ENCODE measurements at regions not wholly inside any gene's neighbourhood (a gene's known extent, or its start where the extent isn't known, plus 50 kb on each side); places are given as distances from the start of the nearest gene placed in this dataset.

- no peaks in the 10 kb centered on the region for H3K9me3 ChIP-seq
- intact Hi-C loops (cut with DNase I) = no loop called here
- H3K36me3 ChIP-seq = no peaks in the 10 kb centered on the region
- TF ChIP-seq POLR2A (IDR thresholded peaks at IDR 0.05) (no peak), CTCF (IDR thresholded peaks at IDR 0.05) (no peak), POLR2AphosphoS5 (IDR thresholded peaks at IDR 0.05; ENCODE audit: insufficient read depth in 1 of 2, low read depth in 1 of 2) (no peak)
- no peak overlapping the region for H3K4me3 ChIP-seq
- H3K27ac ChIP-seq = no peak overlapping the region
- no peak for DNase-seq (ENCODE audit: extremely low spot score in 2 of 2)
- H3K27me3 ChIP-seq = no peaks in the 10 kb centered on the region
- H3K4me1 ChIP-seq = no peaks in the 10 kb centered on the region
Measured at GRCh38 chr10:58898854-58899573, 277.4 kb upstream of the PHYHIPL start.

DNA sequence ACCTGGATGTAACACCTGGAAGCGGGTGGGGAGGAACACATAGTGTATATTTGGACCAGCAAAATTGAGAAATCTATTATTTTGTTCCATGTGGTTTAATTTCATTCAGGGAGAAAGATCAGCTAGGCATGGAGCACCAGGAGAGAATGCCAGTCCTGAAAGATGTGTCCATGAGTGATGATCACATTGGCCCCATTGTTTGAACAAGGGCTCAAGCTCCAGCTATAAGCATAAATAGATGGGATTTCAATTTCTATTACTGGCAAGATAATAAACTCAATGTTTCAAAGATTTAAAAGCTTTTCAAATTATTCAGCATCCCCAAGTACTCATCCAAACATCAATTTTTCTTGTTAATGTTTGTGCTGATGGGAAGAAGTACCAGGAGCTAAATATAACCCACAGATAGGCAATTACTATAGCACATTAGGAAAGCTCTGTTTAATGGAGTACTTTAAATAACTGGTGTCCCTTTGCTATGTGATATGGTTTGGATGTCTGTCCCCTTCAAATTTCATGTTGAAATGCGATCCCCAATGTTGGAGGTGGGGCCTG lies 275.3 kb upstream of the PHYHIPL start:
- DNase-seq (ENCODE audit: extremely low spot score in 2 of 2) = no peak
- H3K9me3 ChIP-seq = no peaks in the 10 kb centered on the region
- no peak for TF ChIP-seq POLR2AphosphoS5 (IDR thresholded peaks at IDR 0.05; ENCODE audit: insufficient read depth in 1 of 2, low read depth in 1 of 2)
- no peak for TF ChIP-seq CTCF (IDR thresholded peaks at IDR 0.05)
- TF ChIP-seq POLR2A (IDR thresholded peaks at IDR 0.05) = no peak
- intact Hi-C loops (cut with DNase I) = no loop called here
- no peaks in the 10 kb centered on the region for H3K4me1 ChIP-seq
- H3K27ac ChIP-seq = no peak overlapping the region
- H3K27me3 ChIP-seq = no peaks in the 10 kb centered on the region
- no peak overlapping the region for H3K4me3 ChIP-seq
- no peaks in the 10 kb centered on the region for H3K36me3 ChIP-seq

DNA sequence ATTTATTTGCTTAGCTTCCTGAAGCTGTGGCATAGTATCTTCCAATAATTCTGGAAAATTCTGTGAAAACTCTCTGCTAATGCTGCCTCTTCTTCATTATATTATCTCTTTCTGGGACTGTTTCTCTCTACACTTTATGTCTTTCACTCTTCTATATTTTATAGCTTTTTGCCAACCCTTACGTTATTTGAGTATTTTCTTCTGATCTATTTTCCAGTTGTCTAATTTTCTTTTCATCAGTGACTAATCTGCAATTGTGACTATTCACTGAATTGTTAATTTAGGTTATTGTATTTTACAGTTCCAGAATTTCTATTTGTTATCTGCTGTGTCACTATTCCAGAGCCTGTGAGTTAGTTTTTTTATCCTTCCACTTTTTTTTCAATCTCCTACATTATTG lies 273.4 kb upstream of the PHYHIPL start:
- H3K4me3 ChIP-seq = no peak overlapping the region
- no peaks in the 10 kb centered on the region for H3K4me1 ChIP-seq
- no peak overlapping the region for H3K27ac ChIP-seq
- no peaks in the 10 kb centered on the region for H3K9me3 ChIP-seq
- no peaks in the 10 kb centered on the region for H3K27me3 ChIP-seq
- no peaks in the 10 kb centered on the region for H3K36me3 ChIP-seq
- intact Hi-C loops (cut with DNase I) = no loop called here
- TF ChIP-seq POLR2AphosphoS5 (IDR thresholded peaks at IDR 0.05; ENCODE audit: insufficient read depth in 1 of 2, low read depth in 1 of 2) (no peak), POLR2A (IDR thresholded peaks at IDR 0.05) (no peak), CTCF (IDR thresholded peaks at IDR 0.05) (no peak)
- DNase-seq (ENCODE audit: extremely low spot score in 2 of 2) = no peak

- H3K36me3 ChIP-seq = no peaks in the 10 kb centered on the region
- no peak for TF ChIP-seq POLR2AphosphoS5 (IDR thresholded peaks at IDR 0.05; ENCODE audit: insufficient read depth in 1 of 2, low read depth in 1 of 2)
- no peak for TF ChIP-seq CTCF (IDR thresholded peaks at IDR 0.05)
- no peak for TF ChIP-seq POLR2A (IDR thresholded peaks at IDR 0.05)
- H3K27ac ChIP-seq = no peak overlapping the region
- H3K4me3 ChIP-seq = no peak overlapping the region
- no peak for DNase-seq (ENCODE audit: extremely low spot score in 2 of 2)
- H3K4me1 ChIP-seq = no peaks in the 10 kb centered on the region
- no peaks in the 10 kb centered on the region for H3K9me3 ChIP-seq
- intact Hi-C loops (cut with DNase I) = no loop called here
- H3K27me3 ChIP-seq = no peaks in the 10 kb centered on the region
Measured at GRCh38 chr10:58909881-58910280, 266.6 kb upstream of the PHYHIPL start.

DNA sequence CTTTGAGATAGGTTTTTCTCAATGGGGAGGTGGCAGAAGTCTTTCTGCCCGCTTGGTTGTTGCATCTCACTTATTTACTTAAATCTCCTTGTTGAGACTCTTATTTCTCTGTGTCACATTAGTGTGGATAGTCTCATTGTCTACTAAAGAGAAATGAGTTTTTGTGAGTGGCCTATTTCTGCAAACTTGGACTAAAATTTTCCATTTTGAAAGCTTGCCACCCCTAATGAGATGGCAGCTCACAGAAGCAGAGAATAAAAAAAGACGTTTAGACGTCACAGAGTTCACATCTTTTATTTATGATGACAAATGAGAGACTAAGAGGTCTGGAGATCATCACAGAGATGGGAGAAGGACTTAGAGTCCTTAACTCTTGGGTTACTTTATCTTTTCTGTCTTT lies 262.7 kb upstream of the PHYHIPL start:
- Histone ChIP-seq H3K4me3 (no peak overlapping the region), H3K4me1 (no peaks in the 10 kb centered on the region), H3K9me3 (no peaks in the 10 kb centered on the region), H3K27ac (no peak overlapping the region), H3K36me3 (no peaks in the 10 kb centered on the region), H3K27me3 (no peaks in the 10 kb centered on the region)
- TF ChIP-seq CTCF (IDR thresholded peaks at IDR 0.05) (no peak), POLR2A (IDR thresholded peaks at IDR 0.05) (no peak), POLR2AphosphoS5 (IDR thresholded peaks at IDR 0.05; ENCODE audit: insufficient read depth in 1 of 2, low read depth in 1 of 2) (no peak)
- intact Hi-C loops (cut with DNase I) = no loop called here
- DNase-seq (ENCODE audit: extremely low spot score in 2 of 2) = no peak
